Right lobe of liver (tissue), 6 donors: ENCODE measurements at regions not wholly inside any gene's neighbourhood (a gene's known extent, or its start where the extent isn't known, plus 50 kb on each side); places are given as distances from the start of the nearest gene placed in this dataset.

ENCODE experiments used
- ATAC-seq, 4 donors: fragments of 200-7000 bp; cut with Tn5 transposase; one replicate each; pipeline ENCODE4 v1.9.1; 2020; ENCODE audit warnings: mild to moderate bottlenecking in 4 of 4, moderate library complexity in 4 of 4
- DNase-seq, 3 donors: peaks; one replicate each; pipeline ENCODE4 v3.0.0-alpha.2; 2020
- H3K27ac ChIP-seq, 3 donors: fragments of 200-600 bp; one replicate each; pipeline ENCODE4 v1.8.0; 2022
- H3K27me3 ChIP-seq, 2 donors: fragments of 200-600 bp; one replicate each; pipeline ENCODE4 v1.8.0; 2022
- H3K36me3 ChIP-seq, 4 donors: fragments of 200-600 bp; sonication (generic) in 1 of 4; one replicate each; pipeline versions ENCODE4 v1.5.1 to v1.8.0; 2017 to 2022; ENCODE audit warnings: control low read depth in 1 of 4
- H3K4me1 ChIP-seq, 4 donors: fragments of 200-600 bp; sonication (generic) in 1 of 4; one replicate each; pipeline versions ENCODE4 v1.5.1 to v1.8.0; 2017 to 2022; ENCODE audit warnings: control low read depth in 1 of 4
- H3K4me3 ChIP-seq, 3 donors: fragments of 200-600 bp; one replicate each; pipeline ENCODE4 v1.8.0; 2022
- H3K9me3 ChIP-seq, 4 donors: fragments of 200-600 bp; sonication (generic) in 1 of 4; one replicate each; pipeline versions ENCODE4 v1.5.1 to v1.8.0; 2017 to 2022; ENCODE audit warnings: control low read depth in 1 of 4
- CTCF ChIP-seq, 4 donors: fragments of 200-600 bp in 3 of 4; fragments of 450-650 bp in 1 of 4; IDR thresholded peaks; one replicate each; pipeline versions ENCODE4 v1.5.1 to v1.8.0; 2016 to 2022; ENCODE audit warnings: antibody characterized with exemption in 4 of 4, mild to moderate bottlenecking in 2 of 4
- POLR2A ChIP-seq: fragments of 450-650 bp; IDR thresholded peaks from one replicate; pipeline ENCODE4 v1.6.1; 2017; ENCODE audit warnings: antibody characterized with exemption, mild to moderate bottlenecking
- WGBS: methylation state at CpG from one replicate; pipeline ENCODE4 v1.1.6; 2018; ENCODE audit warnings: low coverage, low lambda C conversion rate; ENCODE audit not compliant: insufficient coverage; ENCODE audit errors: missing lambda C conversion rate; 5-methylcytosine and 5-hydroxymethylcytosine counted together
- intact Hi-C, 2 donors: fragments of 100-400 bp; cut with DNase I; formaldehyde crosslinking; loops; one replicate each; pipeline versions ENCODE4 v1.11.2 to v1.14.1; 2022
- donor health status: DM: no; HTN: yes; CAD: no.
- donor health status: DM: no; HTN: no; CAD: no.
- donor health status: DM: no; HTN: no; CAD: no.
- donor health status: DM: no; HTN: yes; CAD: no.
- donor health status: DM: no; HTN: yes; CAD: no.

GRCh38 chr14:45400950-45401640 lies 148.1 kb upstream of the MIS18BP1 start:
- H3K4me3 ChIP-seq, result no peak overlapping the region
- 35% methylated on average over 4 of the region's 4 CpGs for WGBS
- DNase-seq (no peak), ATAC-seq (no peak)
- no peaks in the 10 kb centered on the region for H3K36me3 ChIP-seq
- intact Hi-C loops, result no loop called here
- TF ChIP-seq CTCF (IDR thresholded peaks at IDR 0.05) (no peak), POLR2A (no peak)
- H3K9me3 ChIP-seq, result no peaks in the 10 kb centered on the region
- H3K27me3 ChIP-seq, result no peaks in the 10 kb centered on the region
- H3K27ac ChIP-seq, result no peak overlapping the region
- no peaks in the 10 kb centered on the region for H3K4me1 ChIP-seq

- no peak for ATAC-seq
- no peak overlapping the region for H3K27ac ChIP-seq
- DNase-seq, result no peak
- WGBS, result 50% methylated on average over 1 of the region's 1 CpG
- no peak for TF ChIP-seq POLR2A
- no peak for TF ChIP-seq CTCF (IDR thresholded peaks at IDR 0.05)
- H3K4me1 ChIP-seq, result no peaks in the 10 kb centered on the region
- no peaks in the 10 kb centered on the region for H3K36me3 ChIP-seq
- H3K4me3 ChIP-seq, result no peak overlapping the region
- intact Hi-C loops, result no loop called here
- H3K27me3 ChIP-seq, result no peaks in the 10 kb centered on the region
- H3K9me3 ChIP-seq, result no peaks in the 10 kb centered on the region
These were observed 147.5 kb upstream of the MIS18BP1 start for GRCh38 chr14:45400509-45400908.

GRCh38 chr14:45381091-45381490 lies 128.1 kb upstream of the MIS18BP1 start:
- 19% methylated on average over 2 of the region's 2 CpGs for WGBS
- TF ChIP-seq CTCF (IDR thresholded peaks at IDR 0.05) (no peak), POLR2A (no peak)

GRCh38 chr14:45377166-45377565 lies 124.2 kb upstream of the MIS18BP1 start:
- no peak for ATAC-seq
- Histone ChIP-seq H3K27ac (no peak overlapping the region), H3K4me1 (no peaks in the 10 kb centered on the region), H3K27me3 (no peaks in the 10 kb centered on the region), H3K4me3 (no peak overlapping the region), H3K36me3 (no peaks in the 10 kb centered on the region), H3K9me3 (no peaks in the 10 kb centered on the region)
- intact Hi-C loops, result no loop called here
- no peak for DNase-seq
- no peak for TF ChIP-seq CTCF (IDR thresholded peaks at IDR 0.05)
- no peak for TF ChIP-seq POLR2A
- WGBS, result 57% methylated on average over 2 of the region's 2 CpGs

More at GRCh38 chr14:45381091-45381490, 128.1 kb upstream of the MIS18BP1 start:
- no peaks in the 10 kb centered on the region for H3K36me3 ChIP-seq
- H3K27ac ChIP-seq, result no peak overlapping the region
- intact Hi-C loops, result no loop called here
- H3K27me3 ChIP-seq, result no peaks in the 10 kb centered on the region
- no peaks in the 10 kb centered on the region for H3K4me1 ChIP-seq
- H3K4me3 ChIP-seq, result no peak overlapping the region
- DNase-seq (no peak), ATAC-seq (no peak)
- H3K9me3 ChIP-seq, result no peaks in the 10 kb centered on the region

- no peak for TF ChIP-seq CTCF (IDR thresholded peaks at IDR 0.05)
- TF ChIP-seq POLR2A, result no peak
- ATAC-seq (no peak), DNase-seq (no peak)
- no peaks in the 10 kb centered on the region for H3K36me3 ChIP-seq
- H3K27me3 ChIP-seq, result no peaks in the 10 kb centered on the region
- intact Hi-C loops, result no loop called here
- no peak overlapping the region for H3K27ac ChIP-seq
- no peaks in the 10 kb centered on the region for H3K9me3 ChIP-seq
- no peaks in the 10 kb centered on the region for H3K4me1 ChIP-seq
- H3K4me3 ChIP-seq, result no peak overlapping the region
- 64% methylated on average over 2 of the region's 2 CpGs for WGBS
These were observed 120.9 kb upstream of the MIS18BP1 start for GRCh38 chr14:45373877-45374276.
